Stomach (tissue), 8 donors: ENCODE measurements at regions not wholly inside any gene's neighbourhood (a gene's known extent, or its start where the extent isn't known, plus 50 kb on each side); places are given as distances from the start of the nearest gene placed in this dataset.

Experiments
- DNase-seq, 2 donors: peaks; one replicate each; pipeline versions ENCODE4 v3.0.0 to v3.0.0-alpha.2; 2013 to 2019
- H3K27ac ChIP-seq, 5 donors: fragments of 200-600 bp in 4 of 5; sonication (generic) in 4 of 5; one replicate each; pipeline ENCODE4 v1.5.1; 2013 to 2019; ENCODE audit warnings: mild to moderate bottlenecking in 1 of 5, moderate library complexity in 1 of 5
- H3K27me3 ChIP-seq, 3 donors: fragments of 200-600 bp; sonication (generic); one replicate each; pipeline ENCODE4 v1.5.1; 2017 to 2019; ENCODE audit warnings: mixed run types in 1 of 3
- H3K36me3 ChIP-seq, 4 donors: fragments of 200-600 bp; sonication (generic); 1 replicate in 3 of 4; 2 replicates in 1 of 4; pipeline ENCODE4 v1.5.1; 2016 to 2019
- H3K4me1 ChIP-seq, 4 donors: fragments of 200-600 bp; sonication (generic); one replicate each; pipeline ENCODE4 v1.5.1; 2016 to 2019
- H3K4me3 ChIP-seq, 4 donors: fragments of 200-600 bp; sonication (generic) in 3 of 4; one replicate each; pipeline ENCODE4 v1.5.1; 2016 to 2019; ENCODE audit warnings: mild to moderate bottlenecking in 1 of 4
- H3K9me3 ChIP-seq, 4 donors: fragments of 200-600 bp; sonication (generic); one replicate each; pipeline ENCODE4 v1.5.1; 2016 to 2019
- CTCF ChIP-seq, 7 experiments: fragments of 450-650 bp in 4 of 7; fragments of 200-600 bp in 3 of 7; sonication (generic) in 3 of 7; IDR thresholded peaks; one replicate each; pipeline ENCODE4 v1.5.1; 2016 to 2019; ENCODE audit warnings: antibody characterized with exemption in 7 of 7, control low read depth in 2 of 7, mild to moderate bottlenecking in 1 of 7
- EP300 ChIP-seq: sonication (generic); formaldehyde crosslinking; IDR thresholded peaks from one replicate; pipeline ENCODE4 v1.6.1; 2017; ENCODE audit warnings: antibody characterized with exemption
- POLR2A ChIP-seq, 4 donors: fragments of 450-650 bp; IDR thresholded peaks; one replicate each; pipeline ENCODE4 v1.6.1; 2016; ENCODE audit warnings: antibody characterized with exemption in 4 of 4, control low read depth in 2 of 4, mild to moderate bottlenecking in 1 of 4, moderate library complexity in 1 of 4
- POLR2AphosphoS5 ChIP-seq, 3 donors: sonication (generic); formaldehyde crosslinking; IDR thresholded peaks; one replicate each; pipeline ENCODE4 v1.6.1; 2016; ENCODE audit warnings: antibody characterized with exemption in 3 of 3
- WGBS, 5 donors: extraction: QIAGEN DNeasy Blood & Tissue Kit in 3 of 5; methylation state at CpG; one replicate each; pipeline versions ENCODE4 v1.1.5 to v1.1.7; 2013 to 2018; 5-methylcytosine and 5-hydroxymethylcytosine counted together
- intact Hi-C: fragments of 100-400 bp; cut with DNase I; formaldehyde crosslinking; loops from one replicate; pipeline ENCODE4 v1.15.1; 2023; ENCODE audit warnings: low total_unique reads
- donor health status: healthy with polysubstance abuse.
- donor health status: Bipolar disorder and iron deficiency.
- donor health status: healthy.

GRCh38 chr18:76756531-76757253 is 65.7 kb upstream of the ZNF236 start:
- DNase-seq: peak in 1 of 2 donors; percentile 47
- intact Hi-C loops: no loop called here
- 70 to 83% (median 72%) methylated on average over 23 of the region's 23 CpGs for WGBS, 5 donors

GRCh38 chr18:76754351-76754750 is 68.0 kb upstream of the ZNF236 start:
- peaks cover 0 to 22% (median 11%) of the 10 kb centered on the region in 4 donors for H3K9me3 ChIP-seq
- no peak overlapping the region for H3K27ac ChIP-seq
- H3K4me3 ChIP-seq: no peak overlapping the region
- no peaks in the 10 kb centered on the region for H3K27me3 ChIP-seq
- 18 to 45% (median 29%) methylated on average over 8 of the region's 8 CpGs for WGBS, 5 donors
- H3K4me1 ChIP-seq: peaks cover 0 to 22% (median 12%) of the 10 kb centered on the region in 4 donors
- no peak for TF ChIP-seq CTCF (IDR thresholded peaks at IDR 0.05)
- no peak for TF ChIP-seq POLR2AphosphoS5 (IDR thresholded peaks at IDR 0.05)
- TF ChIP-seq POLR2A (IDR thresholded peaks at IDR 0.05): no peak
- TF ChIP-seq EP300: no peak
- DNase-seq: no peak
- intact Hi-C loops: no loop called here
- no peaks in the 10 kb centered on the region for H3K36me3 ChIP-seq

More at GRCh38 chr18:76756531-76757253, 65.7 kb upstream of the ZNF236 start:
- H3K27me3 ChIP-seq: no peaks in the 10 kb centered on the region
- H3K9me3 ChIP-seq: peaks cover 0 to under 1% (median 0%) of the 10 kb centered on the region in 4 donors
- peaks cover 0 to 16% (median 6%) of the 10 kb centered on the region in 4 donors for H3K4me1 ChIP-seq
- no peaks in the 10 kb centered on the region for H3K36me3 ChIP-seq
- peak overlapping the region in 3 of 5 donors; percentile 33 to 71 (median 64) for H3K27ac ChIP-seq
- no peak overlapping the region for H3K4me3 ChIP-seq
- TF ChIP-seq CTCF (IDR thresholded peaks at IDR 0.05) (no peak), POLR2AphosphoS5 (IDR thresholded peaks at IDR 0.05) (peak in 1 of 3 donors; percentile 9)

- H3K27ac ChIP-seq: no peak overlapping the region
- no peaks in the 10 kb centered on the region for H3K36me3 ChIP-seq
- DNase-seq: no peak
- H3K27me3 ChIP-seq: no peaks in the 10 kb centered on the region
- 74 to 89% (median 87%) methylated on average over 4 of the region's 4 CpGs for WGBS, 5 donors
- intact Hi-C loops: no loop called here
- TF ChIP-seq CTCF (IDR thresholded peaks at IDR 0.05): no peak
- no peak for TF ChIP-seq POLR2A (IDR thresholded peaks at IDR 0.05)
- no peak for TF ChIP-seq EP300
- TF ChIP-seq POLR2AphosphoS5 (IDR thresholded peaks at IDR 0.05): no peak
- H3K4me3 ChIP-seq: no peak overlapping the region
- peaks cover 0 to 15% (median 10%) of the 10 kb centered on the region in 4 donors for H3K4me1 ChIP-seq
- peaks cover 0 to 31% (median 13%) of the 10 kb centered on the region in 4 donors for H3K9me3 ChIP-seq
These were observed 70.0 kb upstream of the ZNF236 start for GRCh38 chr18:76752400-76752799.

- Histone ChIP-seq H3K36me3 (no peaks in the 10 kb centered on the region), H3K27ac (no peak overlapping the region), H3K4me3 (no peak overlapping the region), H3K4me1 (peaks cover 0 to 8% (median 7%) of the 10 kb centered on the region in 4 donors), H3K27me3 (no peaks in the 10 kb centered on the region), H3K9me3 (peaks cover 0 to 31% (median 13%) of the 10 kb centered on the region in 4 donors)
- intact Hi-C loops: no loop called here
- no peak for TF ChIP-seq POLR2A (IDR thresholded peaks at IDR 0.05)
- no peak for TF ChIP-seq CTCF (IDR thresholded peaks at IDR 0.05)
- no peak for TF ChIP-seq POLR2AphosphoS5 (IDR thresholded peaks at IDR 0.05)
- no peak for TF ChIP-seq EP300
- no peak for DNase-seq
- WGBS, 5 donors: 33 to 67% (median 44%) methylated on average over 5 of the region's 5 CpGs
These were observed 71.2 kb upstream of the ZNF236 start for GRCh38 chr18:76750917-76751890.
